ENCODE measurements at regions not wholly inside any gene's neighbourhood (a gene's known extent, or its start where the extent isn't known, plus 50 kb on each side); places are given as distances from the start of the nearest gene placed in this dataset.
"Not testable (repeated sequence)": the region's sequence is repeated elsewhere in the genome, so short reads cannot be mapped to it uniquely, and the experiment has no call there.

- DNase-seq: peak; percentile 21
Observed at GRCh38 chr3:18725668-18726407, 300.7 kb upstream of the SATB1 start.

DNA sequence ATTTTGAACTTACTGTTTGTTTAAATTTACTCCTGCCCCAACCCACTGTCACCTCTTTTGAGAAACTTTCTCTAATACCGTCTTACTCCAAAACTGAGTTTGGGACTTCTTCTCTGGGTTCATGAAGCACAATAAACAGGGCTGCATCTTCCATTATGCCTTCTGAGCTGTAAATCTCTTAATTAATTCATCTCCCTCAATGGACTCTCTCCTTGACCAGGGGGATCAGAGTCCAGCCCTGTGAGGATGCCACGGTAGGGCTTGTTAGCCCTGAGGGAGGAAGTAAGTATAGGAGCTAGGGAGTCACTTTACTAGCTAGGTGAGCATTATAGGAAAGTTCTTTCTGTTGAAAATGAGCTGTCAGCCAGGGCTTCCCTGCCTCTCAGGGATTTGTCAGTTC, 299.3 kb upstream of the SATB1 start:
- no peak for DNase-seq

- DNase-seq: no peak
Observed at GRCh38 chr3:18723206-18723810, 298.2 kb upstream of the SATB1 start.

DNA sequence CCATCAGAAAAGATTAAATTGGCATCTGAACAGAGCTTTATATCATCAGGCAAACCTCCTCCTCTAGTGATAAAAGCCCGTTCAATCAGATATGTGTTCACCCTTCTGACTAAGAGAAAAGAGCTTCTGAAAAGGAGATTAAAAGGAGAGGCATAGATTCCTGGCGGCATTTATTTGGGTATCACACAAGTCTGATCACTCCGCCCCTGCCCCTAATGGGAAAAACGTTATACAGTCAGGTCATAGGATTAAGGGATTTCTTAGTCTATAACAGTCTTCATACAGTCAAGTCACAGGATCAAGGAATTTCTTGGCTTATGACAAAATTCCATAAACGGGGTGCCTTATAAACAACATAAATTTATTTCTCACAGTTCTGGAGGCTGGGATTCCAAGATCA, 295.4 kb upstream of the SATB1 start:
- no peak for DNase-seq

- no peak for DNase-seq
Observed at GRCh38 chr3:18717598-18717997, 292.5 kb upstream of the SATB1 start.

DNA sequence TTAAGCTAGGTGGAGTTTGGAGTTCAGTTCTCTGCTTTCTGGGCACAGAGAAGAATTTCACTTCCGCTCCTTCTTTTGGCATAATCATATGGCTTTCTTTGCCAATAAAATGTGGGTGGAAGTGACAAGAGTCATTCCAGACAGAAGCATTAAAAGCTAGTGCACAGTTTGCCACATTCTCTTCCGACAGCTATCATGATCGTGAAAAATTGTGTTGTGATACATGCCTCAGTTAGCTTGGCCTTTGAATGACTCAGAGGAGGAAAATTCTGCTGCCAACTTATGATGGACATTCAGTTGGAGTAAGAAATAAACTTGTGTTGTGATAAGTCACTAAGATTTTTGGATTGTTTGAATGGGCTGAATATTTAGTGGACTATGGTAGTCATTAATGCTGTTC, 291.7 kb upstream of the SATB1 start:
- no peak for DNase-seq

GRCh38 chr3:18716101-18716500, 291.0 kb upstream of the SATB1 start:
- DNase-seq: no peak

DNA sequence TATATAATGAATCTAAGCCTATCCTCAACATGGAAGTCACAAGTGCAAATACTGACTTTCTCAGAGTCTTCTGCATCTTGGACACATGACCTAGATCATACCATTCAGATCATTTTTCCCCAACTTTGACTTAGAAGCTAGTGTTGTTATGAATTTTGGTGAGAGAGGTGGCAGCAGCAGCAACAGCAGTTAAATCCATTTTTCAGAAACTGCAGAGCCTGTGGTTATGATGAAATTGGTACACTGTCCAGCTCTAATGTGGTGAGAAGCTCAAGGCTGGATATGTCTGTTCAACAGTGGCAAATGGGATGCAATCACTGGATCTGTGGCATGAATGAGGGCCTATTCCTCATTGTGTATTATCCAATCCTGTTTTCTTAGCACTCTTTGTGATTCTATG, 290.1 kb upstream of the SATB1 start:
- DNase-seq: no peak

DNA sequence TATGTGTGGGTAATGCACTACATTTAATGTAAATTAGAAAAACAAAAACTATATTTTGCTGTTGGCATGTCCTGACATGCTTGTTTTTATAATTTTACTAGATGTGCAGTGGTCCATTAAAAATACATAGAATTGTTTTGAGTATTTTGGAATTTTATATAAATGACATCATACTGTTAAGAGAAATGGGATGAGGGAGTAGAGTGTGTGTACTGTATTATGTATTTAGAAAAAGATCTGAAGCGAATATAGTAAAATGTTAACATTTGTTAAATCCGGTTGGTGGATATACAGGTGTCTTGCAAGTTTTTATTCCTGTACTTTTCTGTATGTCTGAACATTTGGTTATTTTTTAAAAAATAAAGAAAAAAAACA, 288.4 kb upstream of the SATB1 start:
- DNase-seq: no peak

GRCh38 chr3:18712713-18713576, 287.8 kb upstream of the SATB1 start:
- DNase-seq: no peak

DNA sequence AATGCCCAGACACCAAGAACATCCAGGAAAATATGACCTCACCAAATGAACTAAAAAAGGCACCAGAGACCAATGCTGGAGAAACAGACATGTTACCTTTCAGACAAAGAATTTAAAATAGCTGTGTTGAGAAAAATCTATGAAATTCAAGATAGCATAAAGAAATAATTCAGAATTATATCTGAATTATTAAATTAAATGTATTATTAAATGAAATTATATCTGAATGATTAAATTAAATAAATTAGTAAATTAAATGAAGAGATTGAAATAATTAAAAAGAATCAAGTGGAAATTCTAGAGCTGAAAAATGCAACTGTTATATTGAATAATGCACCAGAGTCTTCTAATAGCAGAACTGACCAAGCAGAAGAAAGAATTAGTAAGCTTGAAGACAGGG, 279.2 kb upstream of the SATB1 start:
- no peak for DNase-seq

- DNase-seq: no peak
Observed at GRCh38 chr3:18703798-18704197, 278.7 kb upstream of the SATB1 start.

DNA sequence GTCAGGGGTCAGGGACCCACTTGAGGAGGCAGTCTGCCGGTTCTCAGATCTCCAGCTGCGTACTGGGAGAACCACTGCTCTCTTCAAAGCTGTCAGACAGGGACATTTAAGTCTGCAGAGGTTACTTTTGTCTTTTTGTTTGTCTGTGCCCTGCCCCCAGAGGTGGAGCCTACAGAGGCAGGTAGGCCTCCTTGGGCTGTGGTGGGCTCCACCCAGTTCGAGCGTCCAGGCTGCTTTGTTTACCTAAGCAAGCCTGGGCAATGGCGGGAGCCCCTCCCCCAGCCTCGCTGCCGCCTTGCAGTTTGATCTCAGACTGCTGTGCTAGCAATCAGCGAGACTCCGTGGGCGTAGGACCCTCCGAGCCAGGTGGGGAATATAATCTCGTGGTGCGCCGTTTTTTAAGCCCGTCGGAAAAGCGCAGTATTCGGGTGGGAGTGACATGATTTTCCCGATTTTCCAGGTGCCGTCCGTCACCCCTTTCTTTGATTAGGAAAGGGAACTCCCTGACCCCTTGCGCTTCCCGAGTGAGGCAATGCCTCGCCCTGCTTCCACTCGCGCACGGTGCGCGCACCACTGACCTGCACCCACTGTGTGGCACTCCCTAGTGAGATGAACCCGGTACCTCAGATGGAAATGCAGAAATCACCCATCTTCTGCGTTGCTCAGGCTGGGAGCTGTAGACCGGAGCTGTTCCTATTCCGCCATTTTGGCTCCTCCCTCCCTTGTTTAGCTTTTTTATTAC, 268.6 kb upstream of the SATB1 start:
- not testable (repeated sequence) for DNase-seq

DNA sequence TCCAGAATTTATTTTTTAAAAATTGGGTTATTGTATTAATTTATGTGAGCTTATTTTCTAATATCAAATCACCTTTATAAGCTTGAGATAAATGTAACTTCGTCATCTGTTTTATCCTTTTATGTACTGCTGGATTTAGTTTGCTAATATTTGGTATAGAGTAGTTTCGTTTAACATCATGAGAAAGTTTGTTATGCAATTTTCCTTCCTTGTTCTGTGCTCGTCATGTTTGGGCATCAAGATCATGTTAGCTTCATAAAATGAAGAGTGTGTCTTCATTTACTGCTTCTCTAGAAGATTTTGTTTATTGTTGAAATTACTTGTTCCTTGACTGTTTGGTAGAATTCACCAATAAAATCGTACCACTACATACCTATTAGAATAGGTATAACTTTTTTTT, 262.1 kb upstream of the SATB1 start:
- no peak for DNase-seq

DNA sequence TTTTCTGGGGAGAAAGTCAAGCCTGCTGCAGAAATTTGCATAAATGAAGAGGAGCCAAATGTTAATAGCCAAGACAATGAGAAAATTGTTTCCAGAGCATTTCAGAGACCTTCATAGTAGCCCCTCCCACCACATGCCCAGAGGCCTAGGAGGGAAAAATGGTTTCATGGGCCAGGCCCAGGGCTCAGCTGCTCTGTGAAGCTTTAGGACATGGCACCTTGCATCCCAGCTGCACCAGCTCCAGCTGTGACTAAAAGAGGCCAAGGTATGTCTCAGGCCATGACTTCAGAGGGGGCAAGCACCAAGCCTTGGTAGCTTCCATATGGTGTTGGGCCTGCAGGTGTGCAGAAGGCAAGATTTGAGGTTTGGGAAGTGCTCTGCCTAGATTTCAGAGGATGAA, 258.8 kb upstream of the SATB1 start:
- no peak for DNase-seq

DNA sequence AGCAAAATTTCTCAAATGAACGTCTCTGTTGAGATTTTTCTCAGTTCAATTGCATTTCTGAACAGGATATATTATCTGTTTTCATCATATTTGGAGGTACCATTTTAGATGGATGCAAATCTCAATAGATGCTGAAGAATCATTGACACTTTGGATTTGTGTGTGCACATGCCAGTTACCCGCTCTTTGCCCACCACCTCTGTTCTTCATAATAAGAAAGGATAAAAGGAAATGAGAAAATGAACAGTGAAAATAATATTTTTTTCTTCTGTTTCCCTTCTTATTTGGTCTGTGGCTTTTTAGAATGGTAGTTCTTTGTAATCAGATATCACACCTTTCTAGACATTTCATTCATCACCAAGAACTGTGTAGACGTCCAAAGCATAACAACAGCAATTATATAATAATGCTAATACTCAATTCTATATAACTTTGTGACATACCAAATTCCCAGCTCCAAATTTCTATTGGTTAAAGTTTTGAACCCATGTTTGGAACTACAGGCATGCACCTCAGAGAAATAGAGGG, 256.7 kb upstream of the SATB1 start:
- no peak for DNase-seq

GRCh38 chr3:18680758-18681157, 255.6 kb upstream of the SATB1 start:
- DNase-seq: no peak

DNA sequence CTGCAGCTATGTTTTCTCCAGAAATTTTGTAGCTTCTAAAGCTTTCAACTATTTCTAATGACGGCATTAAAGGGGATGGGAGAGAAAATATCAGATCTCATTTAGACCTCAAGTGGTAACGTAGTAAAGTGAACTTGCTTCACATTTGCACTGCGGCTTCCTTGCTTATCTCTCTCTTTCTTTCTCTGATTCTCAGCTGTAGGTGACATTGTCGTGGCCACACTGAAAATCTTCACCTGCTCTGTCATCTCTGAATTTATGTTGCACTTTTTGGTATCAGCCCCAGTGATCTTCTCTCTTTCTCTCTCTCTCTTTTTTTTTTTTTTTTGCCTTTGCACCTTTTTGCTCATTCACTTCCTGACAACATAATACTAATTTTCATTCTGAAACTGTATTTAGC, 254.1 kb upstream of the SATB1 start:
- no peak for DNase-seq

GRCh38 chr3:18675197-18675596, 250.1 kb upstream of the SATB1 start:
- no peak for DNase-seq

GRCh38 chr3:18672561-18672960, 247.4 kb upstream of the SATB1 start:
- no peak for DNase-seq

GRCh38 chr3:18670759-18671158, 245.6 kb upstream of the SATB1 start:
- no peak for DNase-seq

- no peak for DNase-seq
Observed at GRCh38 chr3:18669374-18669773, 244.2 kb upstream of the SATB1 start.

DNA sequence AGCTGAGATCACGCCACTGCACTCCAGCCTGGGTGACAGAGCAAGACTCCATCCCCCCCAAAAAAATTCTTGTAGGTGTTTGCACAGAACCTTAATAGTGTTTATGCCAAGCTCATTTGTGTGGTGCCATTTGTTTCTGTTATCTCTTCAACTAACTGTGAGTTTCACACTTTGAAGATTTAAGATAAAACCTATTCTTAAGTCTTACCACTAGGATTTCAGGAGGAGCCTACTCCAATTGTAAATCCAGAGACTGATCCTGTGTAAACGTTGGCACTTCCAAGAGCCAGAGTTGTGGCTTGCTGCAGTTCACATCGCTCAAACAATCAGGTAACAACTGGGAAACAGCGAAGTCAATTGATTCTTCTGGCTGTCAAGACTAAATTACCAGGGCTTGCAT, 242.4 kb upstream of the SATB1 start:
- DNase-seq: no peak

Measured in activated effector memory CD4-positive, alpha-beta T cell treated with Interleukin-2 at 50 U/mL for 16 hours (primary cell).